Transverse colon (tissue), 3 donors: ENCODE measurements at regions not wholly inside any gene's neighbourhood (a gene's known extent, or its start where the extent isn't known, plus 50 kb on each side); places are given as distances from the start of the nearest gene placed in this dataset.

ENCODE experiments used
- CTCF ChIP-seq, 5 experiments: fragments of 200-600 bp in 3 of 5; fragments of 450-650 bp in 2 of 5; sonication (generic) in 3 of 5; IDR thresholded peaks; 1 replicate in 2 of 5; 2 replicates in 3 of 5; pipeline ENCODE4 v1.5.1; 2016 to 2017; ENCODE audit warnings: antibody characterized with exemption in 5 of 5, inconsistent platforms in 3 of 5, mild to moderate bottlenecking in 2 of 5, moderate library complexity in 1 of 5
- EP300 ChIP-seq: sonication (generic); formaldehyde crosslinking; IDR thresholded peaks from one replicate; pipeline ENCODE4 v1.6.1; 2017; ENCODE audit warnings: antibody characterized with exemption, low read depth
- POLR2A ChIP-seq: fragments of 450-650 bp; IDR thresholded peaks from one replicate; pipeline ENCODE4 v1.6.1; 2016; ENCODE audit warnings: antibody characterized with exemption, mild to moderate bottlenecking, moderate library complexity

- no peak for TF ChIP-seq POLR2A
- no peak for TF ChIP-seq EP300
- TF ChIP-seq CTCF (IDR thresholded peaks at IDR 0.05), result no peak
Measured at GRCh38 chr9:117561761-117562160, 142.4 kb upstream of the TLR4 start.
